Bronchial epithelial cell (primary cell): ENCODE measurements at regions not wholly inside any gene's neighbourhood (a gene's known extent, or its start where the extent isn't known, plus 50 kb on each side); places are given as distances from the start of the nearest gene placed in this dataset.

Experiments
- DNase-seq: peaks from one replicate; pipeline ENCODE4 v3.0.0-alpha.2; 2010; ENCODE audit warnings: low read depth
- FAIRE-seq: peaks from 2 replicates; lab custom pipeline; 2011; peaks lifted over from hg19 to GRCh38; lab: Jason Lieb, UNC
- H3K27me3 ChIP-seq: 2 replicates; pipeline ENCODE4 v1.5.1; 2011; ENCODE audit warnings: low read length; ENCODE audit not compliant: control insufficient read depth, insufficient read depth
- H3K36me3 ChIP-seq: 2 replicates; pipeline ENCODE4 v1.5.1; 2011; ENCODE audit warnings: low read length; ENCODE audit not compliant: control insufficient read depth, insufficient read depth
- H3K4me3 ChIP-seq: 2 replicates; pipeline ENCODE4 v1.5.1; 2011; ENCODE audit warnings: mild to moderate bottlenecking, low read depth, low read length, control low read depth
- CTCF ChIP-seq: IDR thresholded peaks from 2 replicates; pipeline ENCODE4 v1.5.1; 2011; ENCODE audit warnings: mild to moderate bottlenecking, moderate library complexity, low read length, control low read depth, inconsistent platforms; ENCODE audit not compliant: insufficient read depth, severe bottlenecking

GRCh38 chr2:234292962-234293243 lies 204.0 kb downstream of the ARL4C start:
- H3K36me3 ChIP-seq: no peaks in the 10 kb centered on the region
- no peak for TF ChIP-seq CTCF
- no peak for DNase-seq
- no peaks in the 10 kb centered on the region for H3K27me3 ChIP-seq
- no peak for FAIRE-seq
- no peak overlapping the region for H3K4me3 ChIP-seq

DNA sequence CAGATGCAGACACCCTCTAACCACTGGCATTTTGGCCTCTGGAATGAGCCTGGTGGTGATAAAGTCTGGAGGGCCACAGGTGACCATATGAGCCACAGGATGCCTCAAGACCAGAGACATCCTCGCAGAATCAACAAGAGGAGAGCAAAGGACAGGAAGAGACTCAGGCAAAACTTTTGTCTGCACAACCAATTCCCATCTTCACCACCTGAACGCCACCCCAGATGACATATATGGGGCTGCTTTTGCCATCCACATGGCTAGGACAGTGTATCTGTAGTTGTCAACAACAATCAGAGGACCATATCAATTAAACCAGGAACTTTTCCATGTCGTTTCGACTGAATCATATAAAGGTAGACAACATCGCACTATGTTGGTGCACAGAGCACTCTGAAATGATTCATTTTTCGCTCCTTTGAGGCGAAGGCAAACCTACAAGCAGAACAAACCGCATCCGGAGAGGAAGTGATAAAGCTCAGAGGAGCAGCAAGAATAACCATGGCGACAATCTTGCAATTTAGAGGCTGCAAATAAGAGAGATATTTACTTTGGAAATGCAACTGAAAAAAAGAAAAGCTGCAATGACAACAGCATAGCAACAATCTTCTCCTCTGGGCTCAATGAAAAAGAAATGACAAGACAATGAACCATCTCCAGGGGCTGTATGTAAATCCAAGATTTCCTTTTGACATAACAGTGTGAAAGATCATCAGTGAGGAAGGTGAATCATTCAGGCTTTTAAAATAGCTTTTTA lies 204.5 kb downstream of the ARL4C start:
- FAIRE-seq: peak; percentile 55
- no peaks in the 10 kb centered on the region for H3K36me3 ChIP-seq
- no peak for DNase-seq
- no peaks in the 10 kb centered on the region for H3K27me3 ChIP-seq
- no peak for TF ChIP-seq CTCF
- H3K4me3 ChIP-seq: no peak overlapping the region

GRCh38 chr2:234291765-234292204 lies 205.1 kb downstream of the ARL4C start:
- FAIRE-seq: no peak

GRCh38 chr2:234290671-234291070 lies 206.2 kb downstream of the ARL4C start:
- TF ChIP-seq CTCF: no peak
- DNase-seq: peak; percentile 70
- Histone ChIP-seq H3K27me3 (no peaks in the 10 kb centered on the region), H3K4me3 (no peak overlapping the region), H3K36me3 (no peaks in the 10 kb centered on the region)
- FAIRE-seq: peak; percentile 83

More at GRCh38 chr2:234291765-234292204, 205.1 kb downstream of the ARL4C start:
- TF ChIP-seq CTCF: no peak
- no peak for DNase-seq
- H3K27me3 ChIP-seq: no peaks in the 10 kb centered on the region
- H3K4me3 ChIP-seq: no peak overlapping the region
- H3K36me3 ChIP-seq: no peaks in the 10 kb centered on the region

DNA sequence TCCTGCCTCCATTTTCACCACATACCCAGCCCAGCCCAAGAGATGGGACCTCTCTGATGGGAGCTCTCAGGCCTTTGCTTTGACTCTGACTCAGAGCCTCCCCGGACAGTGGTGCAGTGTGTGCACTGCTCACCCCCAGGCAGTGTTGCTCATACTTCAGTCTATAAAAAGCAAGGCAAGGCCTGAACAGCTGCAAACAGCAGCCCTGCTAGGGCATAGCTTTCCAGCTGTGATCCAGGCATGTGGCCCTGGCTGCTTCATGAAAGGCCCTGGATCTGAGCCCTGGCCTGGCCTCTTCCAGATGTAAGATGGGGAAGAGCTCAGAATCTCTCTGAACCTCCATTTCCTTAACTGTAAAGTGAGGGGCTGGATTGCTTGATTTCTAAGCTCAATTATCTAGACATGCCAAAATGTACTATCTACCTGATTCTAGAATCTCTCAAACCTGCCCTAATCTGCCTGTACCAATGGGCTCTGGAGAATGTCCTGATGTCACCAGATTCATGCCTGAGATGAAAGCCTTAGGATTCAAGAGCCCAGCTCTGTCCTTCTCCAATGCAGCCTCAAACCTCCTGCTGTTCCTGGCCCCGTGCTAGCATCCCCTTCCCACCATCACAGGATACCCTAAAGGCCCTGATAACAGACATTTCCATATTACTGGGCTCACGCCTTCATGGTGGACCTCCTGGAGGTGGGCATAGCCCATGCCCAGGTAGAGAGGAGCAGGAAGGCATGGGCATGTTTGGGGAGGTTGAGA lies 206.9 kb downstream of the ARL4C start:
- Histone ChIP-seq H3K27me3 (no peaks in the 10 kb centered on the region), H3K4me3 (no peak overlapping the region), H3K36me3 (no peaks in the 10 kb centered on the region)
- no peak for TF ChIP-seq CTCF
- peak; percentile 90 for DNase-seq
- FAIRE-seq: no peak
